Stimulated activated memory B cell treated with anti-CD40 and anti-IgM and Interleukin-4, amounts not matched to agents 10 μg/mL and 1 μg/mL and 100 μg/mL, for 72 hours (primary cell): ENCODE measurements at regions not wholly inside any gene's neighbourhood (a gene's known extent, or its start where the extent isn't known, plus 50 kb on each side); places are given as distances from the start of the nearest gene placed in this dataset.

Source experiments
- ATAC-seq: fragments of 150-1000 bp; cut with Tn5 transposase; 2 replicates; pipeline ENCODE4 v1.10.0; 2021
- H3K27ac Mint-ChIP-seq: one replicate; pipeline ENCODE4 v1.8.0; 2022; ENCODE audit warnings: mild to moderate bottlenecking, mixed read lengths
- H3K27me3 Mint-ChIP-seq: one replicate; pipeline ENCODE4 v1.8.0; 2022; ENCODE audit warnings: mixed read lengths
- H3K36me3 Mint-ChIP-seq: one replicate; pipeline ENCODE4 v1.8.0; 2022; ENCODE audit warnings: mixed read lengths
- H3K4me1 Mint-ChIP-seq: one replicate; pipeline ENCODE4 v1.8.0; 2022; ENCODE audit warnings: mixed read lengths
- H3K4me3 Mint-ChIP-seq: one replicate; pipeline ENCODE4 v1.8.0; 2022; ENCODE audit warnings: mild to moderate bottlenecking, moderate library complexity, mixed read lengths
- H3K9me3 Mint-ChIP-seq: one replicate; pipeline ENCODE4 v1.8.0; 2022; ENCODE audit warnings: mixed read lengths

DNA sequence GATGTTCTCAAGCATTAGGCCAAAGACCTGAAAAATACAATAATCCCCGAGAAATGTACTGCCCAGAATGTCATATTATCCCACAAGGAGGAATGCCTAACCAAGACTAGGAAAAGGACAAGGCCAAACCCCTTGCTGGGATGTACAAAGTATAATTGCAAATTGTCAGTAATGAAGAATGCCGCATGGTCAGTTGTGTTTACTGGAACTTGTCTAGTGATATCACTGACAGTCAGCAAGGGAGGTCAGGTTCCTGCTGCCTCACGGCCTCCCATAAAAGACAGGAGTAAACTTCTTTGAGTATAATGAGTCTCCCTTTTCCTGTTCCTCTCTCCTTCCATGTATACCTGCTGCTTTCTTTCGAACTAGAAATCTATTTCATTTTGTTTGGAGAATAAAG is 222.8 kb downstream of the RHOU start:
- H3K9me3 Mint-ChIP-seq, result no peaks in the 10 kb centered on the region
- H3K27me3 Mint-ChIP-seq, result no peaks in the 10 kb centered on the region
- H3K36me3 Mint-ChIP-seq, result no peaks in the 10 kb centered on the region
- ATAC-seq, result no peak
- no peak overlapping the region for H3K4me3 Mint-ChIP-seq
- H3K27ac Mint-ChIP-seq, result no peak overlapping the region
- H3K4me1 Mint-ChIP-seq, result no peaks in the 10 kb centered on the region

DNA sequence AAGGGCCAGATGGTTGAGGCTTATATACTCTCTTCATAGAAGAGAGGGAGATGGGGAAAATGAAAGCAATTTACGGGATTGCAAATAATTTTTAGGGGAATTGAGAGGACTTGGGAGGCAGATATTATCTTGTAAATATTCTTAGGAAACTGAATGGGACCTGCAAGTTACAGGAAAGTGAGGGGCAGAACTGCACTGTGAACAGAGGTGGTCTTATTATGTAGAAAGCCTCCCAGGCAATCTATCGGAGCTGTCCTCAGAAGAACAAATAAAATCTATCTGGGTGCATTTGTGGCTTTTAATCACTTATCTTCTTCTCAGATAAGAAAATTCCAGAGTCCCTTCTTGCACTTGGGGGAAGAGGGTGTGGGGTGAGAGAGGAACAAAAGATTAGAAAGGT is 223.5 kb downstream of the RHOU start:
- ATAC-seq, result no peak
- Mint-ChIP-seq H3K9me3 (no peaks in the 10 kb centered on the region), H3K27me3 (no peaks in the 10 kb centered on the region), H3K36me3 (no peaks in the 10 kb centered on the region), H3K4me3 (no peak overlapping the region), H3K27ac (no peak overlapping the region), H3K4me1 (no peaks in the 10 kb centered on the region)

DNA sequence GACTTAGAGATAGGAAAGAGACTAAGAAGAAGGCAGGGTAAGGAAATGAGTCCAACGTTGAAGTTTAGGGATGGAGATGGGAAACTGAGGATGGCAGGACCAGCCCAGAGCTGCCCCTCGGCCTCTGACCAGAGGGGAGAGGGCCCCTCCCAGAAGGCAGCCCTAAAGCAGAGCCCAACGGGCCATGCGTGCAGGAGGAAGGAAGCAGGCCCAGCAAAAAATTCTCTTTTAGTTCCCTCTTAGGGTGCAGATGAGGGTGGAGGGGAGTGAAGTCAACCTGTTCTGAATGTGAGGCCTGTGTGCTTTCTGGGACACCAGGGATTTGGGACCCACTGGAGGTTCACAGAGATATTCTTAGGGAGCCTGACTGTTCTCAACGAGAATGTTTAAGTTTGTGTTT is 225.4 kb downstream of the RHOU start:
- peak; percentile 43 for ATAC-seq
- Mint-ChIP-seq H3K9me3 (no peaks in the 10 kb centered on the region), H3K4me1 (no peaks in the 10 kb centered on the region)

DNA sequence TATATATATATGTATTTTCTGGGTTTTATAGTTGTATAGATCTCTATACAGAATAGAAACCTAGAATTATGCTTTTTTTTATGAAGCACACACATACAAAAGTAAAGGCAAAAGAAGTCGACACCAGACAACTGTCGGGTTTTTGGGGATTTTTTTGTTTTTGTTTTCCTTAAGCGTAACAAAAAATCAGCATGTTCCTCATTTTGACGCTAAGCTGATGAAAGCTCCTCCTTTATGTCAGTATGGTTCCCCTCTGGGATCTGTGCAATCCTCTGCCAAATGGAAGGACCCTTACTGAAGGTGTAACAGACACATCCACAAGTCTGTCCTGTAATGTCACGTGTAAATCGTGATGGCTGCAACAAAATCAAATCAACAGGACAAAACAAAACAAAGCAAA is 226.2 kb downstream of the RHOU start:
- Mint-ChIP-seq H3K36me3 (no peaks in the 10 kb centered on the region), H3K4me3 (no peak overlapping the region), H3K9me3 (no peaks in the 10 kb centered on the region), H3K27ac (no peak overlapping the region), H3K27me3 (no peaks in the 10 kb centered on the region), H3K4me1 (no peaks in the 10 kb centered on the region)
- ATAC-seq, result no peak

More for the DNA sequence above, 225.4 kb downstream of the RHOU start:
- Mint-ChIP-seq H3K4me3 (no peak overlapping the region), H3K27ac (no peak overlapping the region), H3K36me3 (no peaks in the 10 kb centered on the region), H3K27me3 (no peaks in the 10 kb centered on the region)

DNA sequence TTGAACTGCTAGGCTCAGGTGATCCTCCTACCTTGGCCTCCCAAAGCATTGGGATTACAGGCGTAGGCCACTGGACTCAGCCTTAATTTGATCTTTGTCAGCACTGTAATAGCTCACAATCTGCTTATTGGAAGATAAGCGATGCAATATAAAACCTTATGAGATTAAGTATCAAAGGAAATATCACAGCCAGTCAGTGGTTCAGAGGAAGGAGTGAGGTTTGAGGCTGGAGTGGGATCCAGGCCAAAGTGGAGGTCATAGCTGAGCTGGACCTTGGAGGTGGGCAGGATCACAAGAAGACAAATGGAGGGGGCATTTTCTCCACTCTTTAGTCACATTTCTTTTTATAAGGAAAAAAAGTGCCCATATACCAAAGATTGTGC is 228.5 kb downstream of the RHOU start:
- ATAC-seq, result no peak
- Mint-ChIP-seq H3K27me3 (peaks cover 2% of the 10 kb centered on the region), H3K27ac (no peak overlapping the region)

DNA sequence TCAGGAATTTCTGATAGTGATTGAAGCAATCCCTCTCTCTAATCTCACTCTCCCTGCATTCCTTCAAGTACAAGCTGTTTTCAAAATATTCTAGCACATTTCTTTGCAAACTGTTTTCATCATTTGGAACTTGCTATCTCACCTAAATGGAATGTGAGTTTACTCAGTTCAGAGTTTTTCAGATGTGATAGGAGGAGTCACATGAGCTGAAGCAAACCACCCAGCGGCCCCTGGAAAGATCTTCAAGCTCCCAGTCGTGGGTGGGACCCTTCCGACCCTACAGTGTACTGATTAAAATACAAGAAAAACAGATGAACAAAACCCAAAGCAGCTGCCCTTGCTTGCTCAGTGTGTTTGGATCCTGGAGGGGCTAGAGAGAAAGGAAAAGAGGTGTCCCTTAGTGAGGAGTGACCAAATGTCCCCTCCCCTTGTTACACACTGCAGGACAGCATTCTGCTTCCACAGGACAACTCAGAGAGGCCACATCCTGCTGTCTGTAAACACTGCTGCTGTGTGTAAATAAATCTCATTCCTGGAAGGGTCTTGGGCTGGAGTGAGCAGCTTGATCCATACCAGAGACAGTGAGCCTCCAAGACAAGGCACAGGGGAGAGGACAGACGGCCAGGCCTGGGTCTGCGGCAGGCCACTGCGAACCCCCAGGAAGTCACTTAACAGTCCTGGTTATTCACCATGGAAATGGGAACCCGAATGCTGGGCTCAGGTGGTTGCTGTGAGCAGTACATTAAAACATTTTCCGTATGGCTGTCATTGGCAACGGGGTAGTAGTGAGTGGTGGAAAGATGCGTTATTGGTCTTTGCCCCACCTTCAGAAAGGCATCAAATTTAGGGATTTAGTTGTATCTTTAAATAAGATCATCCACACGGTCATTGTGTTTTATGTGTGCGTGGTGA is 229.2 kb downstream of the RHOU start:
- no peak overlapping the region for H3K4me3 Mint-ChIP-seq
- no peak for ATAC-seq
- H3K27me3 Mint-ChIP-seq, result peaks cover 9% of the 10 kb centered on the region

More for the DNA sequence above, 228.5 kb downstream of the RHOU start:
- no peaks in the 10 kb centered on the region for H3K36me3 Mint-ChIP-seq
- H3K9me3 Mint-ChIP-seq, result no peaks in the 10 kb centered on the region
- no peaks in the 10 kb centered on the region for H3K4me1 Mint-ChIP-seq
- H3K4me3 Mint-ChIP-seq, result no peak overlapping the region

DNA sequence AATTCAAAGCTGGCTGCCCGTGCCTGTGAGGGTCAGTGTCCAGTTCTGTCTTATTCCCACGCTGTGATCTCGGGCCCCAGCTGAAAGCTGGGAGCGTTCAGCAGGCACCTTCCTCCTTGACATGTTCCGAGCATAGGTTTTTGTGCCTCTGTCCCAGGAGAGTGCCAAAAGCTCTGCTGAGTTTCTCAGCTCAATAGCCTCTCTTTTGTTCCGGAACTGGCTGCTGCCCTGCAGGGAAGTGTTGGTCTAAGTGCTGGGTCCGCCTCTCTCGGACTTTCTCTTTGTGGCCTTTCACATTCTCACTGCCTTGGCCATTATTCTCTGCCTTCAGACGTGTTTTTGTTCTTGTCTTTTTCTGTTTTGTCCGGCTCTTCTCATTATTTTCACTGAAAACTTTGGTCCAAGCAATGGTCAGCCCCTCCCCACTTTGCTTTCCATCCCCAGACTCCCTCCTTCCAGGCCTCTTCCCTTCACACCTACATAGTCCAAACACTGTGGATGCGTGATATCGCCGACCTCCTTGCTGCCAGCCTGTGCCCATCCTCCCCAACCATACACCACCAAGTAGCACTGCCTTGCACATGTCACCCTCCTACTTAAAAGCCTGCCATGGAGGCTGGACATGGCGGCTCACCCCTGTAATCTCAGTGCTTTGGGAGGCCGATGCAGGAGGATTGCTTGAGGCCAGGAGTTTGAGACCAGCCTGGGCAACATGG is 233.8 kb downstream of the RHOU start:
- Mint-ChIP-seq H3K4me1 (no peaks in the 10 kb centered on the region), H3K36me3 (no peaks in the 10 kb centered on the region), H3K27ac (no peak overlapping the region), H3K4me3 (no peak overlapping the region), H3K9me3 (no peaks in the 10 kb centered on the region), H3K27me3 (peaks cover 23% of the 10 kb centered on the region)
- ATAC-seq, result no peak

More for the DNA sequence above, 229.2 kb downstream of the RHOU start:
- Mint-ChIP-seq H3K9me3 (no peaks in the 10 kb centered on the region), H3K27ac (no peak overlapping the region), H3K4me1 (no peaks in the 10 kb centered on the region), H3K36me3 (no peaks in the 10 kb centered on the region)

DNA sequence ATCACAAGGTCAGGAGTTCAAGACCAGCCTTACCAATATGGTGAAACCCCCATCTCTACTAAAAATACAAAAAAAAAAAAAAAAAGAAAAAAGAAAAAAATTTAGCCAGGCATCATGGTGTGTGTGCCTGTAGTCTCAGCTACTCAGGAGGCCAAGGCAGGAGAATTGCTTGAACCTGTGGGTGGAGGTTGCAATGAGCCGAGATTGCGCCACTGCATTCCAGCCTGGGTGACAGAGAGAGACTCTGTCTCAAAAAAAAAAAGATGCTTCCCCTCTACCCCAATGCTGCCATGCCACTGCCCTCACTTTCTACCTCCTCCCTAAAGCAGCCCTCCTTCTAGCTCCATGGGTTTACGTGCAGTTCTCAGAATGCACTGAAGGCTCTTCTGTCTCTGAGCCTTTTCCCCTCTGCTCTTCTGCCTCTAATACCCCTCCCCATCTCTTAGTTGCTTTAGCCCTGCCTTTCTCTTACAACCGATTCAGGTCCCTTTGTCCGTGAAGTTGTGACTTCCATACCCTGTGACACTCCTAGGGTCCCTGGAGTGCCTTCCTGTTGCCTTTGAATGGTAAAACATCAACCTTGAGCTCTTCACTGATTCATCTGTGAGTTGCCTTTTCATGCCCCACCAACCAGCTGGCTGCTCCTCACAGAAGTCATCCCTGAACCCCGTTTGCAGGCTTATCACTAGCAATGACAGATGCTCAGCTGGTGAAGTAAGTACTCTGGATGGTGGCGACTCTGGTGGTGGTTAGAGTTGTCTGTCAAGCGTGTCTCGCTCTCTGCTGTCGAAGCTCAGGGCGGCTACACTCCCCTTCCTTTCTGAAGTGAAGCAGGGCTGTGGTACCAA is 234.9 kb downstream of the RHOU start:
- Mint-ChIP-seq H3K36me3 (no peaks in the 10 kb centered on the region), H3K27ac (no peak overlapping the region), H3K4me3 (no peak overlapping the region), H3K4me1 (no peaks in the 10 kb centered on the region), H3K9me3 (no peaks in the 10 kb centered on the region), H3K27me3 (peaks cover 31% of the 10 kb centered on the region)
- ATAC-seq, result no peak

DNA sequence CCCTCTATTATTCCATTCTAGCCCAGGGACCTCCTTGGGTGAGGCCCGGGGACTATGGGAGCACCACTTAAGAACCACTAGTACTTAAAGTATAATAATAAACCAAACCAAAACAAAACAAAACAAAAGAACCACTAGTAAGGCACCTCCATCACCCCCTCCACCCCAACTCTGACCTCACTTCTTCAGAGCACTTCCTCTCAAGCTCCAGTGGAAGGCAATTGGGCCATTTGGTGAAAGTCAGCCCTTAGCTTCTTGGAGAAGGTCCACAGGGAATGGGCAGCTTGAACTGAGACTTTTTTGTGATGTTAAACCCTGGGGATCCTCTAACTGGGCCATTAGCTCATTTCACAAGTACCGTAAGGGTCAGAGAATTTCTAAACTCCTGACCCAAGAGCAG is 237.3 kb downstream of the RHOU start:
- peaks cover 46% of the 10 kb centered on the region for H3K27me3 Mint-ChIP-seq
- H3K4me3 Mint-ChIP-seq, result no peak overlapping the region
- no peak overlapping the region for H3K27ac Mint-ChIP-seq
- ATAC-seq, result no peak
- no peaks in the 10 kb centered on the region for H3K36me3 Mint-ChIP-seq
- H3K4me1 Mint-ChIP-seq, result no peaks in the 10 kb centered on the region
- H3K9me3 Mint-ChIP-seq, result no peaks in the 10 kb centered on the region

DNA sequence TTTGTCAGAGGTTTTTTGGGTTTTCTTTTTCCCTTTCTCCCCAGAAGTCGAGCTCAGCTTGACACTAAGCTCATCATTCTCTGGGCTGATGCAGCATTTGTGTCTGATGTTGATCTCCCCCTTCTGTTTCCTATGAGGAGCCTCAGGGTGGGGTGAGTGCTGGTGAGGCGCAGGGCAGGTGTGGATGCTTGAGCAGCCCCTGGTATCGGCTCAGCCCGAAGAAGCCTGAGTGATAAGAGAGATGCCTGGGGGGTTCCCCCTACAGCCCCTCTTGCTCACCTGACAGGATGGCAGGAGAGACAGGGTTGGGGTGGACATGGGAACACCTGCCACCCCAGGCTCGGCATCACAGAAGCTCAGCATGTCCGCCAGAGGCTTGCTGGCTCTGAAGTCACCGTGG is 239.0 kb downstream of the RHOU start:
- H3K27ac Mint-ChIP-seq, result no peak overlapping the region
- no peaks in the 10 kb centered on the region for H3K4me1 Mint-ChIP-seq
- H3K4me3 Mint-ChIP-seq, result no peak overlapping the region
- no peaks in the 10 kb centered on the region for H3K9me3 Mint-ChIP-seq
- peak; percentile 15 for ATAC-seq
- H3K27me3 Mint-ChIP-seq, result peaks cover 53% of the 10 kb centered on the region
- no peaks in the 10 kb centered on the region for H3K36me3 Mint-ChIP-seq

DNA sequence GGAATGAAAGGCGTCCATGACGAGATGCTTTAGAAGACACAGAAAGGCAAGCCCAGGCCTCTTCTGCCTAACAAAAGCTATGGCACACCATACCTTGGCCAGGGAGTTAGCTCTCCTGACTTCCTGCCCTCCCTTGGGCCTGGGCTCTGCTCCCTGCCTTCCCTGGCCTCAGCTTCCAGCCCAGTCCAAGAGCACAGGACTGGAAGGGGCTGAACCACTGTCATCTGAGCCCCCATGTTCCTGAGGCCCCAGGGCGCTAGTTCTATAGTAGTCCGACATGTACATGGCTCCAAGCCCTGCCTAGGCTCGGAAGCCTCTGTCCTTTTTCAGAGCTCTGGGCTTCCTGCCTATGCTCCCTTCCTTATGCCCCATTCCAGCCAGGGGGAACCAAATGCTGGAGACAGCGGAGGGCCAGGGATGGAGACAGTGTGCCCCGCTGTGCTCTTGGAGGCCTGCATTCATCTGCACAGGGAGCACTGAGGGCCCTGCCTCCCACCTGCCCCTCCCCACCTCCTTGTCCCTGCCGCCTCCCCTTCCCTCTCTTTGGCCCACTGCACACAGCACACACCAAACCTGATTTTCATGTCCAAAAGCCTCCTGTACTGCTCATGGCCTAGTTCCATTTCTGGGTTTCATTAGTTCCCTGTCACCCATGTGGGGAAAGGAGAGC is 240.1 kb downstream of the RHOU start:
- Mint-ChIP-seq H3K4me1 (no peaks in the 10 kb centered on the region), H3K4me3 (no peak overlapping the region), H3K27ac (no peak overlapping the region), H3K27me3 (peaks cover 46% of the 10 kb centered on the region), H3K36me3 (no peaks in the 10 kb centered on the region), H3K9me3 (no peaks in the 10 kb centered on the region)
- no peak for ATAC-seq

DNA sequence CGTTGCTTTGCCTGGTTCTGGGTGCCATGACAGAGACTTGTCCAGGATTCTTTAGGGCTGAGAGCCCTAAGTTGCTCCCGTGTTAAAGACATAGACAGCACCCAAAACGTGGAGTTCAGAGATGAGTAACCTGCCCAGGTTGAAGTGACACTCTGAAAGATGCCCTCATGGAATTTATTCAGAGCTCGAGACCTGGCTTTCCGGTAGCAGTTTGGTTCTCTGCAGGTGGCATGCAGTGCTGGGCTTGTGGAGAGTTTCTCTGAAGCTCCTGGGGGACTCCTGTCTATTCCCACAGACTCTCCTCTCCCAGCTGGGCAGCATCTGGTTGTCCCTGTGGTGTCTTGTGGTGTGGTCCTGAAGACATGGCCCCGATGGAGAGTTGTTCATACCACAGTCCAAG is 241.0 kb downstream of the RHOU start:
- Mint-ChIP-seq H3K9me3 (no peaks in the 10 kb centered on the region), H3K4me3 (no peak overlapping the region), H3K36me3 (no peaks in the 10 kb centered on the region), H3K4me1 (no peaks in the 10 kb centered on the region), H3K27me3 (peaks cover 40% of the 10 kb centered on the region), H3K27ac (no peak overlapping the region)
- no peak for ATAC-seq

DNA sequence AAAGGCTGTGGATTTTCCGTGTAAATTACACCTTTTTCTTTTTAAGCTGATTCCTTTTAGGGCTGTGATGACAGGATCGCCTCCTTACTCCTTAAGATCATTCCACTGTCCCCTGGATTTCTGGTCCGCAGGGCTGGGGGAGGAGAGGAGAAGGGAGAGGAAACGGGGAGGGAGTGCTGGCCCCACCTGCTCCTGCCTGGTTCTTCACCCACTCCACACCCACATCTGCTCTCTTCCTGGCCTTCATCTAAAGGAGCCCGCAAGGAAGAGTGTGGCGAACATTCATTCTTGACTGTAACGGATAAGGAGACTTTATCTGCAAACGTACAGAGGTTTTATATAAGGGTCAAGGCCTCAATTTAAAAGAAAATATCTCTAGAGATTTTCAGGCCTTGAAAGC is 242.0 kb downstream of the RHOU start:
- H3K27me3 Mint-ChIP-seq, result peaks cover 40% of the 10 kb centered on the region
- H3K27ac Mint-ChIP-seq, result no peak overlapping the region
- no peaks in the 10 kb centered on the region for H3K9me3 Mint-ChIP-seq
- H3K4me3 Mint-ChIP-seq, result no peak overlapping the region
- no peaks in the 10 kb centered on the region for H3K36me3 Mint-ChIP-seq
- H3K4me1 Mint-ChIP-seq, result no peaks in the 10 kb centered on the region
- no peak for ATAC-seq

DNA sequence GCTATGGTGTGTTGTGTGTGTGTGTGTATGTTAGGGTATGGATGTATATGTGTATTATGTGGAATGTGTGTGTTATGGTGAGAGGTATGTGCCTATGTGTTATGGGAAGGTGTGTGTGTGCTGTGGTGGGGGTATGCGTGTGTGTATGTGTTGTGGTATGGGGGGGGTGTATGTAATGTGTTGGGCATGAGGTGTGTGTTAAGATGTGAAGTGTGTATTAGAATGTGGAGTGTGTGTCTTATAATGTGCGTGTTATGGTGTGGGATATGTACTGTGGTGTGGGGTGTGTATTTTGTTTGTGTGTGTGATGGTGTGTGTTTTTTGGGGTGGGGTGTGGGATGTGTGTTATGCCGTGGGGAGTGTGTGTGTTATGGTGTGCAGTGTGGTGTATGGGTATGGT is 242.5 kb downstream of the RHOU start:
- no peak for ATAC-seq
- Mint-ChIP-seq H3K27me3 (peaks cover 40% of the 10 kb centered on the region), H3K4me1 (no peaks in the 10 kb centered on the region), H3K36me3 (no peaks in the 10 kb centered on the region), H3K27ac (no peak overlapping the region), H3K4me3 (no peak overlapping the region), H3K9me3 (no peaks in the 10 kb centered on the region)
